Cerebellar cortex (tissue), 1 donor: ENCODE measurements at regions not wholly inside any gene's neighbourhood (a gene's known extent, or its start where the extent isn't known, plus 50 kb on each side); places are given as distances from the start of the nearest gene placed in this dataset.
A peak's percentile ranks its signal among the peaks of the same experiment; 100 is the strongest.
"Not testable (repeated sequence)": the region's sequence is repeated elsewhere in the genome, so short reads cannot be mapped to it uniquely, and the experiment has no call there.

Experiments
- DNase-seq: peaks from one replicate; pipeline ENCODE4 v3.0.0-alpha.2; 2015; ENCODE audit warnings: low spot score

DNA sequence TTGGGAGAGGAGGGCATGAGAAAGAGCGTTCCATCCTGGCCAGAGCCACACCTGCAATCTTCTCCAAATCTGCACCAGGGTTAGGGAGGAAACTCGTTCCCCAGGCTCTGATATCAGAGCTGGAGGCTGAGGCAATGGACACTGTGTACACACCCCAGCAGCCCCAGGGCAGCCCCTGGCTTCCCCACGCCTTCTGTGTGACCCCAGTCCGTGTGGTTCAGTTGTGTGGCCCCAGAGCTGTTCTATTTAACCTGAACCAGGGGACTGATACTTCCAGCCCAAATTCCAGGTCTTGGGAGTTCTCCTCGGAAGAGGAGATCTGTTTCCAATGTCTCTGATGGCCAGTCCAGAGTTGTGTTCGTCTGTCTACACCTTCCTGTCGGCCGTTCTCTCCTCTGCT lies 242.6 kb upstream of the EXOC2 start:
- no peak for DNase-seq

- no peak for DNase-seq
Measured at GRCh38 chr6:934686-935085, 241.7 kb upstream of the EXOC2 start.

DNA sequence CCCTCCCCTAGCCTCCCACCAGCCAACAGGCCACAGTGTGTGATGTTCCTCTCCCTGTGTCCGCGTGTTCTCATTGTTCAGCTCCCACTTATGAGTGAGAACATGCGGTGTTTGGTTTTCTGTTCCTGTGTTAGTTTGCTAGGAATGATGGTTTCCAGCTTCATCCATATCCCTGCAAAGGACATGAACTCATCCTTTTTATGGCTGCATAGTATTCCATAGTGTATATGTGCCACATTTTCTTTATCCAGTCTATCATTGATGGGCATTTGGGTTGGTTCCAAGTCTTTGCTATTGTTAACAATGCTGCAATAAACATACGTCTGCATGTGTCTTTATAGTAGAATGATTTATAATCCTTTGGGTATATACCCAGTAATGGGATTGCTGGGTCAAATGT lies 239.0 kb upstream of the EXOC2 start:
- DNase-seq: not testable (repeated sequence)

GRCh38 chr6:927157-927556 lies 234.2 kb upstream of the EXOC2 start:
- DNase-seq: no peak

- DNase-seq: no peak
Measured at GRCh38 chr6:925656-926213, 232.8 kb upstream of the EXOC2 start.

DNA sequence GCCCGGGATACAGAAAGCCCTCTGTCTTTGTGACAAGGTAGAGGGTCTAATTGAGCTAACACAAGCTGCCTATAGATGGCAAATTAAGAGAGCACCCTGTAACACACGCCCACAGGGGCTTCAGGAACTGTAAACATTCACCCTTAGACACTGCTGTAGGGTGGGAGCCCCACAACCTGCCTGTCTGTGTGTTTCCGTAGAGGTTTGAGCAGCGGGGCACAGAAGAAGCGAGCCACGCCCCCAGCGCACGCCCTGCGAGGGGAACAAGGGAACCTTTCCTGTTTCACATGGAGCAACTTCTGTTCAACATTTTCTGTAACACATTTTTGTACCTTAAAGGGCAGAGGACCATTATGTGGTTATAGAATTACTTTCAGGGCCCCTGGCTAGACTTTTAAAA lies 231.7 kb upstream of the EXOC2 start:
- no peak for DNase-seq

DNA sequence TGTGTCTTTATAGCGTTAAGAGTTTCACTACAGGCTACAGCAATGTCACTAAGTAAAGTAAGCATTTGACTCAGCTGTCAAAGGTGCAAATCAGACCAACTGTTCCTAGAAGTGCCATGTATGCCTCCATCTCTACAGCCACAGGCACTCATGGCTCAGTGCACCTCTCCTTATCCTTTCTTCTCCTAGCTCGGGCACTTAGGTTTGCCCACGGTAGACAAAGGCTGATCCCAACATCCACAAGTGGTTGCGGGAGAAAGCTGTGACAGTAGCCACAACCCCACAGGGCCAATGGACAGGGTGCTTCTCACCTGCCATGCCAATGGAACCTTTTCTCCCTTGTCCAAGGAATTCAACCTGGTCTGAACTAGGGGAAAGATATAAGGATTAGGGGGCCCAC lies 228.5 kb upstream of the EXOC2 start:
- no peak for DNase-seq

DNA sequence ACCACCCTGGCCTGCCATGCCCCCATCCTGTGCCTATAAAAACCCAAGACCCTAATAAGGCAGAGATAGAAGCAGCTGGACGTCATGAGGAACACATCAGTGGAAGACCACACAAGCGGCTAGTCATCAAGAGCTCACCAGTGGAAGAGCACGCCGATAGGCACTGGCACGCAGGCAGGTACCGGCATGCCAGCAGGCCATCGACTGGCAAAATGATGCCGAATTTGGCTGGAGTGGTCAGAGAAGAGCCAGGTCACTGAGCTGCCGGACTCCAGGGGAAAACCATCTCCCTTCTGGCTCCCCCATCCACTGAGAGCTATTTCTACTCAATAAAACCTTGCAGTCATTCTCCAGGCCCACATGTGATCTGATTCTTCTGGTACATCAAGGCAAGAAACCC lies 227.6 kb upstream of the EXOC2 start:
- no peak for DNase-seq

DNA sequence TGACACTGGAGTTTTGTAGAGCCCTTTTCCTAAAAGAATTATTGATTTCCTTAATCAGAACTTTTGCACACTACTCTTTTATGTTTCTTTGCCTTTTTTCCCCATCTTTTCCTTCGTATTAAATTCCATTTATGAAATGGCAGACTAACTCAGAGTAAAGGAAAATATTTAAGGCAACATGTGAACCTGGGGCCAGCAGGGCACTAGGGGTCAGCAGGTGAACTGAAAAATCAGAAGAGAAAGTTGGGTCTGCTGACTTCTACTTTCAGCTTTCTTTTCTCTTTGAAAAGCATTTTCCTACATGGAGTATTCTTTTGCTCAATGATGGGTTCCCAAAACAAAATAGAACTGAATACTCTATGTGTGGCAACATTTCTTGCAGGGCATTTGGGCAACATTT lies 226.6 kb upstream of the EXOC2 start:
- DNase-seq: no peak

DNA sequence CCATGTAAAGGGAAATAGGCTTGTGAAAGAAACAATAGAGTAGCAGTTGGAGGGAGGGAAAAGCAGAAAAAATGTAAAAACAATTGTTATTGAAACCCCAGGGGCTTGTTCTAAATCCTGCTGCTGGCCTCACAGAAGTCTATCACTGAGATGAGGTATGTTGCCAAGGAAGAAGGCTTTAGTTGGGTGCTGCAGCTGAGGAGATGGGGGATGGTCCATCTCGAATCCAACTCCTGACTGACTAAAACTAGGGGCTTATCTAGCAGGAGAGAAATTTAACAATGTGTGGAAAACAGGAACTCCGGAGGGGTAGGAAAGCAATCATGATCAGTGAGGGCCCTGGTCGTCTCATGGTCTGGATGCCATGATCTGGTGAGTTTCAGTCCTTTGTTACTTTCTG lies 225.0 kb upstream of the EXOC2 start:
- no peak for DNase-seq

GRCh38 chr6:917296-917695 lies 224.4 kb upstream of the EXOC2 start:
- DNase-seq: no peak

- DNase-seq: no peak
Measured at GRCh38 chr6:916131-916530, 223.2 kb upstream of the EXOC2 start.

DNA sequence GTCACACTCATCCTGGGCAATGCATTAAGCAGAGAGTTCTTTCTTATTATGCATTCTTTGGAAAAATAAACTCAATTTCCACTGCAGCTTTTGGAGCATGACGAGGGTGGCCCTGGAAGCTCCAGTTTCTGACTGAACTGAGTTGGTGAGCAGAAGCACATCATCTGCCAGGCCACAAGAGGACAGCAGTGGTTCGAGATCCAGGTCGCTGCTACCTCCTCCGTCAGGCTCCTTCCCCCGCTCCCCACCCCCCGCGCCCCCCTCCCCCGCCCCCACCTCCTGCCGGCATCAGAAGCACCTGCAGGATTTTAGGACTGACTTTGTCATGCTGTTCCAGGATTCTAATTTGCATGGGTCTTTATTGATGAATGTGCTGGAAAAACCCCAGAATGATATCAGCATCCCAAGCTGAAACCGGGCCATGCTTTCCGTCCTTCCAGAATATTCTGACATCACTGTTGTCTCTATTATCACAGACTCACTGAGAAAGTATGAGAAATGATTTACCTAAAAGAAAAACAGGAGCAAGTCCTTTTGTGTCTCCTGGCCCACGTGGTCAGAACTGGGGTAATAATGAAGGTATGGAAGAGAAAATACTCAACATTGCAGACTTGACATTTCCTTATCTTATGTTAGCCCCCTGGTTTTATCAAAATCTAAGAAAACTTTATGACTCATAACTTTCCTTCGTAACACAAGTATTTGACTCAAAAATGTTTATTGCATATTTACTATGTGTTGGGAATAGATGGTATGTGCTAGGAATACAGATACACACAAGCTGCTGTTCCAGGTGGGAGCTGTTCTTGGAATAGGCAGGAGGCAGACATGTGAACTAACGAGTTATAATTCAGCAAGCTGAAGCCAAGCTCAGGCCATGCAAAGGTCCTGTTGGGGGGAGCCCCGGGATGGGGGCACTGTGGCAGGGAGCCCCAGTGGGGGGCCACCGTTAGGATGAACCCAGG lies 220.2 kb upstream of the EXOC2 start:
- peak; percentile 21 for DNase-seq

DNA sequence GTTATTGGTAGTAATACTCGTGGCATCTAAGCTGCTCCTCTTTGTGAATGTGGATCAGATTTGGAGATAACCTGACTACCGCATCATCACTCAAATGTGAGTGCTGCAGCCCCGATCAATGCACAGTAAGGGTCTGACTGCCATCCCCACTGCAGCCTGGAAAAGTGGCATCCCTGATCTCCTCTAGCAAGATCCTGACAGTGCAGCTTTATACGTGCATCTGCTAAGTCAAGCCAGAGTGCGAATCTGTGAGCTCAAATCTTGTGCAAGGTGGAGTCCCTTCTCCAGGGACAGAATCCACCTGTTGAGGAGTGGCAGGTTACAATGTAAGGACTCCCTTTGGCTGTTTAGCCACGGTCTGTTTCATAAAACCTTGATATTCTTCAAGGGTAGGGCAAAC lies 215.0 kb upstream of the EXOC2 start:
- DNase-seq: no peak

DNA sequence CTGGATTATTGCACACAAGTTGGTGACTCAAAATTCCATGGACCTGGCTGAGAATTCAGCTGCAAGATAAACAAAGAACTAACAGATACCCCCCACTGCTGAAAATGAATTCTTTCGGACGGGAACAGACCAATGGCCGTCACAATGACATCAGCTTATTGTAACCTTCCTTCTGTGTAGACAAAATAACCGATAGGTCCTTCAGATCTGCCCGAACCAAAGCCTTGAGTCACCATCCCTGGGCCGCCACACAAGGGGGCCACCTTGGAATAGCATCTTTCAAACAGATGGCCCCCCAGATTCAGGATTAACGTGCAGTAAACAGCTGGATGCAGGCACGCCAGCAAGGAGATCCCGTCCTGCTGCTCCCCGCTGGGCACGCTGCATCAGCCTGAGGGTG lies 214.0 kb upstream of the EXOC2 start:
- no peak for DNase-seq

DNA sequence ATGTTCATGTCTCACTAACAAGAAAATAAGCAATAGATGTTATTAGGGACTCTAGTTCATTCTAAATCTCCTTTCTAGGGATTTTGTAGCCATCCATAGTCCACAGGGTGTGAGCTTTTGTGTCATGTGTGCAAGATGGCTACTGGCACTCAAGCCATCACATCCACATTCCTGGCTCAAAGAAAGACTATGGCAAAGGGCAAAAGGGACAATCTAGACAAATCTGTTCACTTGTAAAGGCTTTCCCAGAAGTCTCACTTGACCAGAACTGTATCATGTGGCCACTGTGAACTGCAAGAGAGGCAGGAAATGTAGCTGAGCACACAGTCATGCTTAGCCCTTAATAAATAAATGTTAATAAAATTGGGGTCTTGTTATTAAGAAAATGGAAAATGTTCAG lies 212.6 kb upstream of the EXOC2 start:
- no peak for DNase-seq

DNA sequence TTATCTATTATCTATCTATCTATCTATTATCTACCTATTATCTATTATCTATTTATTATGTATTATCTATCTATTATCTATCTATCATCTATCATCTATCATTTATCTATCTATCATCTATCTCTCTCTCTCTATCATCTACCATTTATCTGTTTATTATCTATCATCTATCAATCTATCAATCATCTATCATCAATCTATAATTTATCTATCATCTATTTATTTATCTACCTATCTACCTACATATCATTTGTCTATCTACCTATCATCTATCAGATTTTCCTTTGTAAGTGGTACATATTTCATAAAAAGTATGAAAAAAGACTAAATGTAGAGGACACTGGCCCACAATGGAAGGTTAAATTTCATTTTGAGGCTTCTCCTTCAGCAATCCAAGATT lies 212.1 kb upstream of the EXOC2 start:
- no peak for DNase-seq

DNA sequence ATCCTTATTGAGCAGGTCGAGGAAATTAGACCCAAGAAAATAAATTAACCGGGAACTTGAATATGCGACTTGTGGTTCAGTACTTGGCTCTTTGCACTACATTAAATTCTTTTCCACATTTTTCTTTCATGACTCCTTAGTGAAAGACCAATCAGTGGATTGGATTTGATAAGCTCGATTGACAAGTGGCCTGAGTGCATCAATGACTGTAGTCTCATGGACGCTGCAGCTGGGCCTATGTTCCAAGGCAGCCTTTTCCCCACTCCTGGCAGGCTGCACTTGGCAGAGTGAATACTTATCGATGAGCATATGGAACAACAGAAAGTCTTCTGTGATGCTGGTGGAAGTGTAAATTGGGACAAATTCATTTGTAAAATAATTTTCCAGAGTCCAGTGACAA lies 210.8 kb upstream of the EXOC2 start:
- no peak for DNase-seq

GRCh38 chr6:901696-902460 lies 208.9 kb upstream of the EXOC2 start:
- DNase-seq: no peak

DNA sequence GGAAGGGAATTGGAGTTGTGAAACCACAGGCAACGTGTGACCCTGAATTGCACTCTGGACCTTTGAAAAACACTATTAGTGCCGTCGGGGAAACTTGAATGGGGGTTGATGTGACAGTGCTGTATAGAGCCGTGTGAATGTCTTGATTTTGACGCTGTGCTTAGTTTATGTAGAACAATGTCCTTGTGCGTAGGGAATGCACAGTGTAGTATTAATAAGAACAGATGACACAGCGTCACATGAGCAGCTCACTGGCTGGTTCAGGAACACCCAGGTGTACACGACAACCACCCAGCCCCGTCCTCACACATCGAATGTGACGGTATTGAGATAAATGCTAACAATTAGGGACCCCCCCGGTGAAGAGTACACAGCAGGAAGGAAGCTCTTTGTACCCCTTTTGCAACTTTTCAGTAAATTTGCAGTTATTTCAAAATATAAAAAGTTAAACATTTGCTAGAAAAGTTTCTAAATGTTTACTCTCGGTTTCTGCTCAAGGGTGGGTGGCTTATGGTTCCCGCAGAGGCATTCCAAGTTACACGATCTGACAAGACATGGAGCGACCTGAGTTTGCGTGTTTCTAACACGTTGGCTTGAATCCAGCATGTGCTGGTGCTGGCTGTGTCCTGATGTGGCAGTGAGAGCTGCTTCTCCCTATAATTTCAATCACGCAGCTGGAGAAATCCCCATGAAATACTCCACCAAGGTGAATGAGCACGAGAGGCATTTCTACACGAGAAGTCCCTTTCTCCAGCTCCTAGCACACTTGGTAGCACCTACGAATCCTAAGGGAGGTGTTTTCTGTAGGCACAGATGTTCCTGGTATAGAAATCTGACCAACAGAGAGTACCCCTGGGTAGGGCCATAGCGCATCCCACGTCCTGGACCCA lies 208.0 kb upstream of the EXOC2 start:
- no peak for DNase-seq

DNA sequence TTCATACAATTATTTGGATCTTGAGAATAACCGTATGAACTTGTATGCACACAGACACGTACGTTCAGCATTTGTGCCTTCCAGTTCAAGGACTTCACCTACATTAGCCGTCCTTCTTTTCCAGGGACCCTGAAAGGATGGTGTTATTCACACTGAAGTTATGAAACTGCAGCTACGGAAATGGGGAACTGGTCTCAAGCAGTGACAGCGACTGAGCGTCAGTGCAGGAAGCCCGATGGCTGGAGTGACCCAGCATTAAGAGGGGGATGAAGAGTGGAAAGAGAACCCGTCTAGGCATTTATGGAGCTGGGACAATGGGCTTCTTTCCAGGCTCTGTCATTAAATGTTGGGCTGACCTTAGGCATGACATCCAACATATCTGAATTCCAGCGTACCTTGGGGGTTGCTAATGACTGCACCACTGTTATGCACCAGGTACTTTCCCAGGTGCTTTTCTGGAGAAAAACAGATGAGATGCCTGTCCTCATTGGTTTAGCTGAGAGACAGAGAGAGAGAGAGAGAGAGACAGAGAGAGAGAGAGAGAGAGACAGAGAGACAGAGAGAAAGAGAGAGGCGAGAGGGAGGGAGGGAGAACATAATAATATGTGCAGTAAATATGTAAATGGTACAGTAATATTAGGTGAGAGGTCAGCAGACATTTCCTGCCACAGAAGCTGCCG lies 204.7 kb upstream of the EXOC2 start:
- no peak for DNase-seq
